ENCODE measurements at regions not wholly inside any gene's neighbourhood (a gene's known extent, or its start where the extent isn't known, plus 50 kb on each side); places are given as distances from the start of the nearest gene placed in this dataset.

GRCh38 chr15:39460748-39461147, 120.1 kb upstream of the THBS1 start:
- DNase-seq = no peak

GRCh38 chr15:39461536-39462130, 119.2 kb upstream of the THBS1 start:
- no peak for DNase-seq

- DNase-seq = peak; percentile 90
Measured at GRCh38 chr15:39462691-39463090, 118.2 kb upstream of the THBS1 start.

GRCh38 chr15:39465843-39466749, 114.8 kb upstream of the THBS1 start:
- peak; percentile 48 for DNase-seq

GRCh38 chr15:39466750-39467105, 114.2 kb upstream of the THBS1 start:
- no peak for DNase-seq

- no peak for DNase-seq
Measured at GRCh38 chr15:39468331-39468730, 112.5 kb upstream of the THBS1 start.

GRCh38 chr15:39468828-39469227, 112.1 kb upstream of the THBS1 start:
- no peak for DNase-seq

GRCh38 chr15:39471785-39472574, 108.9 kb upstream of the THBS1 start:
- peak; percentile 67 for DNase-seq

GRCh38 chr15:39472621-39473297, 108.1 kb upstream of the THBS1 start:
- DNase-seq = peak; percentile 94

- no peak for DNase-seq
Measured at GRCh38 chr15:39473298-39473947, 107.5 kb upstream of the THBS1 start.

GRCh38 chr15:39474657-39475056, 106.2 kb upstream of the THBS1 start:
- no peak for DNase-seq

GRCh38 chr15:39478996-39479395, 101.9 kb upstream of the THBS1 start:
- DNase-seq = no peak

GRCh38 chr15:39479911-39480310, 101.0 kb upstream of the THBS1 start:
- DNase-seq = no peak

GRCh38 chr15:39482459-39482858, 98.4 kb upstream of the THBS1 start:
- no peak for DNase-seq

- DNase-seq = no peak
Measured at GRCh38 chr15:39486621-39487457, 94.0 kb upstream of the THBS1 start.

- DNase-seq = no peak
Measured at GRCh38 chr15:39487458-39487735, 93.5 kb upstream of the THBS1 start.

- no peak for DNase-seq
Measured at GRCh38 chr15:39488516-39488915, 92.4 kb upstream of the THBS1 start.

- no peak for DNase-seq
Measured at GRCh38 chr15:39488961-39489360, 91.9 kb upstream of the THBS1 start.

GRCh38 chr15:39491115-39491885, 89.6 kb upstream of the THBS1 start:
- DNase-seq = no peak

- no peak for DNase-seq
Measured at GRCh38 chr15:39491886-39492490, 88.9 kb upstream of the THBS1 start.

Measured in fibroblast of skin of abdomen (primary cell).